ENCODE measurements at regions not wholly inside any gene's neighbourhood (a gene's known extent, or its start where the extent isn't known, plus 50 kb on each side); places are given as distances from the start of the nearest gene placed in this dataset.

GRCh38 chr14:86973177-86973576 lies 1019.8 kb downstream of the GALC start:
- H3K36me3 ChIP-seq (ENCODE audit: insufficient read depth, low read length), result no peaks in the 10 kb centered on the region

GRCh38 chr14:86971292-86971691 lies 1021.7 kb downstream of the GALC start:
- Histone ChIP-seq H4K20me1 (ENCODE audit: insufficient read depth, low read length) (no peaks in the 10 kb centered on the region), H3K4me2 (ENCODE audit: insufficient read depth, low read length) (no peak overlapping the region), H3K9me3 (ENCODE audit: low read depth, low read length) (no peaks in the 10 kb centered on the region), H3K27ac (ENCODE audit: low read depth, low read length) (no peak overlapping the region), H3K4me1 (ENCODE audit: insufficient read depth, low read length) (no peaks in the 10 kb centered on the region), H3K27me3 (ENCODE audit: insufficient read depth, low read length) (no peaks in the 10 kb centered on the region), H3K36me3 (ENCODE audit: insufficient read depth, low read length) (no peaks in the 10 kb centered on the region), H2AFZ (ENCODE audit: low read length) (no peak overlapping the region), H3K4me3 (ENCODE audit: insufficient read depth, low read length) (no peak overlapping the region), H3K79me2 (ENCODE audit: insufficient read depth, low read length) (no peaks in the 10 kb centered on the region)
- no peak for TF ChIP-seq CTCF (IDR thresholded peaks at IDR 0.05; ENCODE audit: extremely low read depth, low read depth, low read length)
- no peak for DNase-seq (ENCODE audit: insufficient read length, low spot score, missing footprints)

More at GRCh38 chr14:86973177-86973576, 1019.8 kb downstream of the GALC start:
- Histone ChIP-seq H3K4me2 (ENCODE audit: insufficient read depth, low read length) (no peak overlapping the region), H3K27me3 (ENCODE audit: insufficient read depth, low read length) (no peaks in the 10 kb centered on the region), H3K4me1 (ENCODE audit: insufficient read depth, low read length) (no peaks in the 10 kb centered on the region), H3K9me3 (ENCODE audit: low read depth, low read length) (no peaks in the 10 kb centered on the region), H2AFZ (ENCODE audit: low read length) (no peak overlapping the region), H3K4me3 (ENCODE audit: insufficient read depth, low read length) (no peak overlapping the region), H3K27ac (ENCODE audit: low read depth, low read length) (no peak overlapping the region), H4K20me1 (ENCODE audit: insufficient read depth, low read length) (no peaks in the 10 kb centered on the region), H3K79me2 (ENCODE audit: insufficient read depth, low read length) (no peaks in the 10 kb centered on the region)
- TF ChIP-seq CTCF (IDR thresholded peaks at IDR 0.05; ENCODE audit: extremely low read depth, low read depth, low read length), result no peak
- DNase-seq (ENCODE audit: insufficient read length, low spot score, missing footprints), result no peak

GRCh38 chr14:86961106-86961716 lies 1031.8 kb downstream of the GALC start:
- Histone ChIP-seq H3K4me1 (ENCODE audit: insufficient read depth, low read length) (no peaks in the 10 kb centered on the region), H4K20me1 (ENCODE audit: insufficient read depth, low read length) (no peaks in the 10 kb centered on the region), H3K4me2 (ENCODE audit: insufficient read depth, low read length) (no peak overlapping the region), H2AFZ (ENCODE audit: low read length) (no peak overlapping the region), H3K9me3 (ENCODE audit: low read depth, low read length) (no peaks in the 10 kb centered on the region), H3K4me3 (ENCODE audit: insufficient read depth, low read length) (no peak overlapping the region), H3K79me2 (ENCODE audit: insufficient read depth, low read length) (no peaks in the 10 kb centered on the region), H3K27me3 (ENCODE audit: insufficient read depth, low read length) (no peaks in the 10 kb centered on the region), H3K27ac (ENCODE audit: low read depth, low read length) (no peak overlapping the region), H3K36me3 (ENCODE audit: insufficient read depth, low read length) (no peaks in the 10 kb centered on the region)
- DNase-seq (ENCODE audit: insufficient read length, low spot score, missing footprints), result no peak
- no peak for TF ChIP-seq CTCF (IDR thresholded peaks at IDR 0.05; ENCODE audit: extremely low read depth, low read depth, low read length)

- H3K9me3 ChIP-seq (ENCODE audit: low read depth, low read length), result no peaks in the 10 kb centered on the region
- no peak overlapping the region for H2AFZ ChIP-seq (ENCODE audit: low read length)
- no peak overlapping the region for H3K4me3 ChIP-seq (ENCODE audit: insufficient read depth, low read length)
- DNase-seq (ENCODE audit: insufficient read length, low spot score, missing footprints), result no peak
- no peaks in the 10 kb centered on the region for H3K79me2 ChIP-seq (ENCODE audit: insufficient read depth, low read length)
- no peaks in the 10 kb centered on the region for H3K36me3 ChIP-seq (ENCODE audit: insufficient read depth, low read length)
- H3K4me1 ChIP-seq (ENCODE audit: insufficient read depth, low read length), result no peaks in the 10 kb centered on the region
- H4K20me1 ChIP-seq (ENCODE audit: insufficient read depth, low read length), result no peaks in the 10 kb centered on the region
- no peak overlapping the region for H3K27ac ChIP-seq (ENCODE audit: low read depth, low read length)
- no peak for TF ChIP-seq CTCF (IDR thresholded peaks at IDR 0.05; ENCODE audit: extremely low read depth, low read depth, low read length)
- no peak overlapping the region for H3K4me2 ChIP-seq (ENCODE audit: insufficient read depth, low read length)
- no peaks in the 10 kb centered on the region for H3K27me3 ChIP-seq (ENCODE audit: insufficient read depth, low read length)
Measured at GRCh38 chr14:86955771-86956354, 1037.1 kb downstream of the GALC start.
